Spleen (tissue), 11 donors: ENCODE measurements at regions not wholly inside any gene's neighbourhood (a gene's known extent, or its start where the extent isn't known, plus 50 kb on each side); places are given as distances from the start of the nearest gene placed in this dataset.

Experiments
- DNase-seq: peaks from one replicate; pipeline ENCODE4 v3.0.0-alpha.2; 2020
- H3K27ac ChIP-seq, 8 donors: fragments of 200-600 bp; sonication (generic) in 7 of 8; 1 replicate in 4 of 8; 2 replicates in 4 of 8; pipeline versions ENCODE4 v1.5.0 to v1.8.0; 2016 to 2021; ENCODE audit warnings: inconsistent platforms in 4 of 8, mild to moderate bottlenecking in 4 of 8, moderate library complexity in 1 of 8
- H3K27me3 ChIP-seq, 7 donors: fragments of 200-600 bp; sonication (generic) in 6 of 7; replicated peaks in 1 of 7; 1 replicate in 4 of 7; 2 replicates in 3 of 7; pipeline versions ENCODE4 v1.5.0 to v1.8.0; 2016 to 2021; ENCODE audit warnings: inconsistent platforms in 3 of 7, mild to moderate bottlenecking in 1 of 7
- H3K36me3 ChIP-seq, 6 donors: fragments of 200-600 bp; sonication (generic) in 5 of 6; 1 replicate in 4 of 6; 2 replicates in 2 of 6; pipeline versions ENCODE4 v1.5.0 to v1.8.0; 2016 to 2021; ENCODE audit warnings: inconsistent platforms in 2 of 6
- H3K4me1 ChIP-seq, 6 donors: fragments of 200-600 bp; sonication (generic) in 5 of 6; 1 replicate in 3 of 6; 2 replicates in 3 of 6; pipeline versions ENCODE4 v1.5.0 to v1.8.0; 2016 to 2021; ENCODE audit warnings: inconsistent platforms in 3 of 6
- H3K4me3 ChIP-seq, 8 donors: fragments of 200-600 bp; sonication (generic) in 7 of 8; 1 replicate in 4 of 8; 2 replicates in 4 of 8; pipeline versions ENCODE4 v1.5.0 to v1.8.0; 2016 to 2021; ENCODE audit warnings: inconsistent platforms in 4 of 8, mild to moderate bottlenecking in 4 of 8, moderate library complexity in 2 of 8
- H3K9me3 ChIP-seq, 8 donors: fragments of 200-600 bp; sonication (generic) in 7 of 8; 1 replicate in 4 of 8; 2 replicates in 4 of 8; pipeline versions ENCODE4 v1.5.0 to v1.8.0; 2016 to 2021; ENCODE audit warnings: inconsistent platforms in 4 of 8
- CTCF ChIP-seq, 11 experiments: fragments of 200-600 bp in 7 of 11; fragments of 450-650 bp in 4 of 11; sonication (generic) in 4 of 11; IDR thresholded peaks in 8 of 11; conservative IDR thresholded peaks in 3 of 11; 1 replicate in 7 of 11; 2 replicates in 4 of 11; pipeline versions ENCODE4 v1.4.0 to v1.8.0; 2016 to 2021; ENCODE audit warnings: antibody characterized with exemption in 11 of 11, inconsistent platforms in 4 of 11, mild to moderate bottlenecking in 1 of 11
- POLR2A ChIP-seq, 3 donors: fragments of 450-650 bp; IDR thresholded peaks; one replicate each; pipeline ENCODE4 v1.5.1; 2017; ENCODE audit warnings: antibody characterized with exemption in 3 of 3, mild to moderate bottlenecking in 1 of 3
- POLR2AphosphoS5 ChIP-seq, 3 donors: sonication (generic); formaldehyde crosslinking; IDR thresholded peaks; one replicate each; pipeline ENCODE4 v1.5.1; 2017; ENCODE audit warnings: antibody characterized with exemption in 3 of 3
- WGBS, 5 donors: extraction: QIAGEN DNeasy Blood & Tissue Kit in 3 of 5; methylation state at CpG; one replicate each; pipeline versions ENCODE4 v1.1.5 to v1.1.7; 2013 to 2018; 5-methylcytosine and 5-hydroxymethylcytosine counted together
- intact Hi-C: fragments of 100-400 bp; cut with DNase I; formaldehyde crosslinking; loops from one replicate; pipeline ENCODE4 v1.15.0; 2023; ENCODE audit warnings: low total_unique reads
- donor health status: healthy with polysubstance abuse.
- donor health status: DM: no; HTN: no; CAD: no; lungs with moderate emphysema.
- donor health status: DM: no; HTN: no; CAD: no.
- donor health status: Bipolar disorder and iron deficiency.
- donor health status: healthy.
- donor health status: DM: no; HTN: no; CAD: no.
- donor health status: DM: yes; HTN: yes; CAD: no.

DNA sequence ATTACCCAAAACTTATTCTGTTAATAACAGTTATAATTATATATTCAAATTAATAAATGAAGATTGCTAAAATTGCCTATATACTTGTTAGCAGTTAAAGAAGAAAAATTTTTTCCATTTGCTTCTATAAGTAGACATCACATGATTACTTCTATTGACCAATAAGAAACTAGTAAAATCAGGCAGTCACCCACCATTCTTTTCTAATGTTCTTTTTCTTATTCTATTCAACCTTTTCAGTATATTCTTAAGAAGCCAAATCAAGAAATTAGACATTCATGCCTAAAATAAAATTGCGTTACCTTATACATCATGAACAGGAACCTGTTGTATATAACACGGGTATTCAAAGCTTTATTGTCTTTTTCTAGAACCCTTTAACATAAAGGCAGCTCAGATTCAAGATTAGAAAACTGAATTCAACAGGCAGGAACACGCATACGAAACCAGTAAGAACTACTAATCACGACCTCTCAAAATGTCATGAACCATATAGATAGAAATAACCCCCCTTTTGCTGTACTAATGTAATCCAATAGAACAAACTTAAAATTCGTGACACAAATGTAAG is 568.1 kb upstream of the DIPK2B start:
- 2 to 41% (median 4%) methylated on average over 6 of the region's 6 CpGs for WGBS, 5 donors
- no peaks in the 10 kb centered on the region for H3K36me3 ChIP-seq
- intact Hi-C loops = no loop called here
- no peaks in the 10 kb centered on the region for H3K9me3 ChIP-seq
- peak overlapping the region; percentile 19 to 65 (median 34) for H3K4me3 ChIP-seq
- no peak for DNase-seq
- peaks cover 0 to 12% (median 0%) of the 10 kb centered on the region in 7 donors for H3K27me3 ChIP-seq
- peak overlapping the region; percentile 62 to 88 (median 86) for H3K27ac ChIP-seq
- TF ChIP-seq CTCF (IDR thresholded peaks at IDR 0.05 in 8 of 11, conservative IDR thresholded peaks at IDR 0.05 in 3 of 11) (no peak), POLR2AphosphoS5 (IDR thresholded peaks at IDR 0.05) (no peak), POLR2A (IDR thresholded peaks at IDR 0.05) (no peak)
- peaks cover 15 to 80% (median 34%) of the 10 kb centered on the region in 6 donors for H3K4me1 ChIP-seq

DNA sequence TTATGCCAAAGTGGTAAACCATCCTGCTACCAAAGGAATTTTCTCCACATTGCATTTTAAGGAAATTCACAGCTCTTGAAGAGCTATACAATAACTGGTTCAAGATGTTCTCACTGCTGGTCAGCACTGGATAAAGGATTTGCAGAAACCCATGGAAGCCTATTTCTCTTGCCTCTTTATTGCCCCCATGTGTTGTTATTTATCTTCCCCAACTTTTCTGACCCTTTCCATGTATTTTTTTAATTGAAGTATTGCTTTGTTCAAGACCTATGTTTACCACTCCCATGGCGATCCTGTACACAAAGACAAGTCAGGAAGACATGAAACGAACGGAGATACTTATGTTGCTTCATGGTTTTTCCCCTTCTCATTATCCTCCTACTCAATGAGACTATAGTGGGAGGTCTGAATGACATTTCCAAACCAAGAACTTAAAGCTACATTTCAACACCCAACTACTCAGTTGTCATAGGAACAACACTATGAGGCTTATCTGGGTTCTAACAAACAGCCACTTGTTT is 566.4 kb upstream of the DIPK2B start:
- Histone ChIP-seq H3K4me1 (peaks cover 12 to 81% (median 42%) of the 10 kb centered on the region in 6 donors), H3K9me3 (no peaks in the 10 kb centered on the region), H3K27ac (peak overlapping the region in 7 of 8 donors; percentile 37 to 88 (median 86)), H3K36me3 (no peaks in the 10 kb centered on the region), H3K4me3 (peak overlapping the region in 7 of 8 donors; percentile 5 to 65 (median 35)), H3K27me3 (peaks cover 0 to 12% (median 0%) of the 10 kb centered on the region in 7 donors)
- no peak for TF ChIP-seq POLR2A (IDR thresholded peaks at IDR 0.05)
- no peak for TF ChIP-seq CTCF (IDR thresholded peaks at IDR 0.05 in 8 of 11, conservative IDR thresholded peaks at IDR 0.05 in 3 of 11)
- no peak for TF ChIP-seq POLR2AphosphoS5 (IDR thresholded peaks at IDR 0.05)
- WGBS, 5 donors = 0 to 37% (median 2%) methylated on average over 3 of the region's 3 CpGs
- DNase-seq = no peak
- intact Hi-C loops = no loop called here

DNA sequence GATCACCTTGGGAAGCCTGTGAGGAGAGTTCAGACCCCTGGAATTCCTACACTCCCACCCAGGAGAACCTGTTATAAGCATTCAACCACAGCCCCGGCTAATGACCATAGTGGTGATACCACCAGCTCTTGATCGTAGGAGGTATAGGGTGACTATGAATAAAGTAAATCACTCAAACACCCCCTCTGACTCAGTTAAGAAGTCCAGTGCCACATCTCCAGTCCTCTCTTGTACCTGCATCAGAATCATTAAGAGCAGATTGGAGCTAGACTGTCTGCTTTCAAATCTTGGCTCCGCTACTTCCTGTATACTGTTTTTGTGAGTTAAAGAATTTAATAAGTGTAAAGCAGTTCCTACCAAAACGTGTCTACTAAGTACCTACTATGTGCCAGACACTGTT is 565.1 kb upstream of the DIPK2B start:
- peak overlapping the region in 6 of 8 donors; percentile 34 to 88 (median 86) for H3K27ac ChIP-seq
- H3K4me1 ChIP-seq = peaks cover 2 to 81% (median 46%) of the 10 kb centered on the region in 6 donors
- no peaks in the 10 kb centered on the region for H3K36me3 ChIP-seq
- H3K9me3 ChIP-seq = no peaks in the 10 kb centered on the region
- TF ChIP-seq POLR2A (IDR thresholded peaks at IDR 0.05) (no peak), POLR2AphosphoS5 (IDR thresholded peaks at IDR 0.05) (no peak), CTCF (IDR thresholded peaks at IDR 0.05 in 8 of 11, conservative IDR thresholded peaks at IDR 0.05 in 3 of 11) (no peak)
- peaks cover 0 to 12% (median 0%) of the 10 kb centered on the region in 7 donors for H3K27me3 ChIP-seq
- peak overlapping the region in 1 of 8 donors; percentile 65 for H3K4me3 ChIP-seq
- DNase-seq = no peak
- intact Hi-C loops = no loop called here
- 14 to 58% (median 46%) methylated on average over 3 to 4 of the region's 4 CpGs for WGBS, 5 donors

DNA sequence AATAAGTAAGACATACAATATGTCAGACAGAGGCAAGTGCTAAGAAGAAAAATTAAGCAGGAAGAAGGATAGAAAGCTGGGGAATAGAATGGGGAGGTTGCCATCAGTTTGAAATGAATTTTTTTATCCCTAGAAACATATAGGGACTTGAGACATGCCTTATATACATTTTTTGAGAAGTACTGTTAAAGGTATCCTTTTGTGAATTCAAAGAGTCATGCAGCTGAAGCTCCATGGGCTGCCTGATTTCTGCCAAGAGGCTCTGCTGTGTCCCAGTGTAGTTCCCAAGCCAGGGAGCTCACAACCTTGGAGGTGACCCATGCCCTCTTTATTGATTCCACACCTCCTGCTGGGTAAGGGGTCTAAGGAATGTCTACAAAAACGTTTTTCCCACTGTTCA is 564.6 kb upstream of the DIPK2B start:
- peaks cover 0 to 12% (median 0%) of the 10 kb centered on the region in 7 donors for H3K27me3 ChIP-seq
- TF ChIP-seq CTCF (IDR thresholded peaks at IDR 0.05 in 8 of 11, conservative IDR thresholded peaks at IDR 0.05 in 3 of 11) (no peak), POLR2A (IDR thresholded peaks at IDR 0.05) (no peak), POLR2AphosphoS5 (IDR thresholded peaks at IDR 0.05) (no peak)
- intact Hi-C loops = no loop called here
- H3K9me3 ChIP-seq = no peaks in the 10 kb centered on the region
- H3K4me3 ChIP-seq = peak overlapping the region in 1 of 8 donors; percentile 65
- peak overlapping the region in 6 of 8 donors; percentile 34 to 88 (median 86) for H3K27ac ChIP-seq
- WGBS, 5 donors = 4 to 24% (median 11%) methylated on average over 1 of the region's 1 CpG
- DNase-seq = no peak
- H3K4me1 ChIP-seq = peaks cover 0 to 81% (median 46%) of the 10 kb centered on the region in 6 donors
- no peaks in the 10 kb centered on the region for H3K36me3 ChIP-seq
